Calu3 (cell line): ENCODE measurements at regions not wholly inside any gene's neighbourhood (a gene's known extent, or its start where the extent isn't known, plus 50 kb on each side); places are given as distances from the start of the nearest gene placed in this dataset.

Experiments used
- BruUV-seq: library from RNA; stranded (reverse); fragments of 400-500 nt; replicated peaks from 2 replicates; lab custom pipeline; 2021; lab: Mats Ljungman, UMichigan
- CTCF ChIA-PET: fragments of 300-600 bp; sonication (Branson Sonifier 250); formaldehyde crosslinking; loops from one replicate; lab custom pipeline; 2022; ENCODE audit warnings: antibody characterized with exemption; lab: Charles Lee
- DNase-seq: peaks from one replicate; pipeline ENCODE4 v3.0.0; 2022
- H3K27ac Mint-ChIP-seq: one replicate; pipeline ENCODE4 v1.8.0; 2022; ENCODE audit warnings: mixed read lengths; ENCODE audit not compliant: unreplicated experiment
- H3K27me3 Mint-ChIP-seq: one replicate; pipeline ENCODE4 v1.8.0; 2022; ENCODE audit warnings: mixed read lengths; ENCODE audit not compliant: unreplicated experiment
- H3K36me3 Mint-ChIP-seq: one replicate; pipeline ENCODE4 v1.8.0; 2022; ENCODE audit warnings: mild to moderate bottlenecking, moderate library complexity, mixed read lengths; ENCODE audit not compliant: insufficient read depth, unreplicated experiment
- H3K4me1 Mint-ChIP-seq: one replicate; pipeline ENCODE4 v1.8.0; 2022; ENCODE audit warnings: mild to moderate bottlenecking, low read depth, mixed read lengths; ENCODE audit not compliant: unreplicated experiment
- H3K4me3 Mint-ChIP-seq: one replicate; pipeline ENCODE4 v1.8.0; 2022; ENCODE audit warnings: mild to moderate bottlenecking, low read depth, moderate library complexity, mixed read lengths; ENCODE audit not compliant: unreplicated experiment
- H3K9me3 Mint-ChIP-seq: one replicate; pipeline ENCODE4 v1.8.0; 2022; ENCODE audit warnings: low read depth, mixed read lengths; ENCODE audit not compliant: unreplicated experiment
- CTCF ChIP-seq: fragments of 200-600 bp; IDR thresholded peaks from one replicate; pipeline ENCODE4 v1.8.0; 2022; ENCODE audit warnings: antibody characterized with exemption; ENCODE audit not compliant: unreplicated experiment
- intact Hi-C: fragments of 100-400 bp; cut with micrococcal nuclease; formaldehyde crosslinking; loops from one replicate; pipeline ENCODE4 v1.10.0; 2022; ENCODE audit not compliant: unreplicated experiment

- H3K27me3 Mint-ChIP-seq = peaks cover 90% of the 10 kb centered on the region
- intact Hi-C loops = no loop called here
- H3K4me1 Mint-ChIP-seq = peaks cover 3% of the 10 kb centered on the region
- H3K27ac Mint-ChIP-seq = no peak overlapping the region
- BruUV-seq = no TSS peak
- H3K9me3 Mint-ChIP-seq = no peaks in the 10 kb centered on the region
- DNase-seq = peak; percentile 65
- H3K36me3 Mint-ChIP-seq = peaks cover 5% of the 10 kb centered on the region
- no peak overlapping the region for H3K4me3 Mint-ChIP-seq
- CTCF ChIA-PET = interaction anchor here (1.6 kb wide), 1 partner anchor 16 kb away, joined by 3 read pairs; no protein-coding TSS in a partner anchor
- TF ChIP-seq CTCF = no peak
Observed at GRCh38 chr16:89037261-89038152, 56.1 kb upstream of the ACSF3 start.

GRCh38 chr16:89038221-89038721 lies 55.4 kb upstream of the ACSF3 start:
- DNase-seq = no peak
- Mint-ChIP-seq H3K4me3 (no peak overlapping the region), H3K27ac (no peak overlapping the region), H3K36me3 (peaks cover 5% of the 10 kb centered on the region), H3K4me1 (no peaks in the 10 kb centered on the region), H3K27me3 (peaks cover 90% of the 10 kb centered on the region), H3K9me3 (no peaks in the 10 kb centered on the region)
- BruUV-seq = no TSS peak
- CTCF ChIA-PET = interaction anchor here (1.6 kb wide), 1 partner anchor 15 kb away, joined by 3 read pairs; no protein-coding TSS in a partner anchor
- intact Hi-C loops = no loop called here
- no peak for TF ChIP-seq CTCF

GRCh38 chr16:89038811-89039735 lies 54.6 kb upstream of the ACSF3 start:
- Mint-ChIP-seq H3K4me3 (no peak overlapping the region), H3K36me3 (no peaks in the 10 kb centered on the region), H3K27ac (no peak overlapping the region), H3K4me1 (no peaks in the 10 kb centered on the region), H3K9me3 (no peaks in the 10 kb centered on the region), H3K27me3 (peaks cover 90% of the 10 kb centered on the region)
- no TSS peak for BruUV-seq
- DNase-seq = no peak
- TF ChIP-seq CTCF = no peak
- intact Hi-C loops = no loop called here
- CTCF ChIA-PET = interaction anchor here (1.6 kb wide), 1 partner anchor 14 kb away, joined by 3 read pairs; no protein-coding TSS in a partner anchor

GRCh38 chr16:89039756-89040155 lies 53.9 kb upstream of the ACSF3 start:
- DNase-seq = no peak
- no peaks in the 10 kb centered on the region for H3K9me3 Mint-ChIP-seq
- H3K4me1 Mint-ChIP-seq = no peaks in the 10 kb centered on the region
- intact Hi-C loops = no loop called here
- CTCF ChIA-PET = no interaction called here
- no peak for TF ChIP-seq CTCF
- no peaks in the 10 kb centered on the region for H3K36me3 Mint-ChIP-seq
- H3K4me3 Mint-ChIP-seq = no peak overlapping the region
- no peak overlapping the region for H3K27ac Mint-ChIP-seq
- H3K27me3 Mint-ChIP-seq = peaks cover 90% of the 10 kb centered on the region
- no TSS peak for BruUV-seq
